Neuronal stem cell (in vitro differentiated cells): ENCODE measurements at regions not wholly inside any gene's neighbourhood (a gene's known extent, or its start where the extent isn't known, plus 50 kb on each side); places are given as distances from the start of the nearest gene placed in this dataset.

Source experiments
- DNase-seq: peaks from one replicate; pipeline ENCODE4 v3.0.0-alpha.2; 2013; ENCODE audit warnings: low spot score
- H2AFZ ChIP-seq: one replicate; pipeline ENCODE4 v1.6.1; 2013; ENCODE audit warnings: mild to moderate bottlenecking, low read length, inconsistent platforms
- H2AK5ac ChIP-seq: 2 replicates; pipeline ENCODE4 v1.6.1; 2013; ENCODE audit warnings: low read depth, mild to moderate bottlenecking, inconsistent platforms, low read length, moderate library complexity, mixed read lengths
- H2BK120ac ChIP-seq: 2 replicates; pipeline ENCODE4 v1.6.1; 2013; ENCODE audit warnings: low read depth, mild to moderate bottlenecking, inconsistent platforms, low read length, moderate library complexity, mixed read lengths
- H2BK12ac ChIP-seq: one replicate; pipeline ENCODE4 v1.6.1; 2013; ENCODE audit warnings: low read length, inconsistent platforms
- H2BK15ac ChIP-seq: 2 replicates; pipeline ENCODE4 v1.6.1; 2013; ENCODE audit warnings: mild to moderate bottlenecking, low read length, inconsistent platforms, mixed read lengths
- H2BK5ac ChIP-seq: one replicate; pipeline ENCODE4 v1.6.1; 2013; ENCODE audit warnings: inconsistent platforms, mild to moderate bottlenecking, low read length, moderate library complexity
- H3K14ac ChIP-seq: one replicate; pipeline ENCODE4 v1.6.1; 2013; ENCODE audit warnings: low read length, inconsistent platforms
- H3K18ac ChIP-seq: 2 replicates; pipeline ENCODE4 v1.6.1; 2013; ENCODE audit warnings: low read length, inconsistent platforms
- H3K23ac ChIP-seq: 2 replicates; pipeline ENCODE4 v1.6.1; 2013; ENCODE audit warnings: low read depth, mild to moderate bottlenecking, mixed read lengths, low read length, inconsistent platforms; ENCODE audit not compliant: poor library complexity
- H3K27ac ChIP-seq: replicated peaks from 3 replicates; pipeline ENCODE4 v1.5.1; 2013; ENCODE audit warnings: low read length, inconsistent platforms
- H3K27me3 ChIP-seq, 3 experiments: 2 replicates each; pipeline ENCODE4 v1.6.1; 2013; ENCODE audit warnings: low read length in 3 of 3, mild to moderate bottlenecking in 2 of 3, inconsistent platforms in 1 of 3, low read depth in 1 of 3, mixed read lengths in 1 of 3, moderate library complexity in 1 of 3; ENCODE audit not compliant: control insufficient read depth in 3 of 3, insufficient read depth in 3 of 3
- H3K36me3 ChIP-seq, 2 donors: replicated peaks in 1 of 2; 2 replicates each; pipeline ENCODE4 v1.6.1; 2013; ENCODE audit warnings: low read length in 2 of 2; ENCODE audit not compliant: control insufficient read depth in 2 of 2, insufficient read depth in 2 of 2
- H3K4ac ChIP-seq: 2 replicates; pipeline ENCODE4 v1.6.1; 2013; ENCODE audit warnings: inconsistent platforms, mild to moderate bottlenecking, low read length, moderate library complexity
- H3K4me1 ChIP-seq, 2 donors: 1 replicate in 1 of 2; 2 replicates in 1 of 2; pipeline ENCODE4 v1.6.1; 2013; ENCODE audit warnings: low read length in 2 of 2, low read depth in 1 of 2; ENCODE audit not compliant: control insufficient read depth in 2 of 2, insufficient read depth in 1 of 2
- H3K4me2 ChIP-seq: one replicate; pipeline ENCODE4 v1.6.1; 2013; ENCODE audit warnings: mild to moderate bottlenecking, low read length, inconsistent platforms; ENCODE audit not compliant: insufficient read depth, poor library complexity, severe bottlenecking
- H3K4me3 ChIP-seq, 2 donors: 2 replicates each; pipeline ENCODE4 v1.5.1; 2013; ENCODE audit warnings: low read length in 2 of 2, mild to moderate bottlenecking in 2 of 2, inconsistent platforms in 1 of 2, moderate library complexity in 1 of 2
- H3K79me1 ChIP-seq: one replicate; pipeline ENCODE4 v1.6.1; 2013; ENCODE audit warnings: low read depth, mild to moderate bottlenecking, inconsistent platforms, low read length, moderate library complexity
- H3K9ac ChIP-seq: one replicate; pipeline ENCODE4 v1.6.1; 2013; ENCODE audit warnings: mild to moderate bottlenecking, low read depth, low read length, inconsistent platforms; ENCODE audit not compliant: poor library complexity
- H3K9me3 ChIP-seq, 2 donors: replicated peaks in 1 of 2; 2 replicates each; pipeline versions ENCODE3 to v1.6.1; 2013; ENCODE audit warnings: low read length in 2 of 2, mild to moderate bottlenecking in 2 of 2, inconsistent platforms in 1 of 2, low read depth in 1 of 2, mixed read lengths in 1 of 2, moderate library complexity in 1 of 2; ENCODE audit not compliant: control insufficient read depth in 2 of 2, insufficient read depth in 1 of 2
- H4K8ac ChIP-seq: one replicate; pipeline ENCODE4 v1.6.1; 2013; ENCODE audit warnings: low read depth, mild to moderate bottlenecking, inconsistent platforms, low read length, moderate library complexity
- H4K91ac ChIP-seq: one replicate; pipeline ENCODE4 v1.6.1; 2013; ENCODE audit warnings: low read length, low read depth, mild to moderate bottlenecking, inconsistent platforms; ENCODE audit not compliant: poor library complexity
- WGBS, 2 donors: extraction: QIAGEN DNeasy Blood & Tissue Kit; methylation state at CpG; one replicate each; pipeline ENCODE4 v1.1.7; 2013; ENCODE audit warnings: missing lambda C conversion rate in 2 of 2, mixed read lengths in 1 of 2; ENCODE audit not compliant: insufficient read length in 2 of 2, insufficient replicate concordance in 1 of 2; ENCODE audit errors: extremely low coverage in 2 of 2; 5-methylcytosine and 5-hydroxymethylcytosine counted together

GRCh38 chr16:85196976-85197375, 84.7 kb upstream of the CIBAR2 start:
- no peaks in the 10 kb centered on the region for H3K27me3 ChIP-seq
- no peak overlapping the region for H4K91ac ChIP-seq
- peak overlapping the region; percentile 14 for H3K14ac ChIP-seq
- H2BK120ac ChIP-seq: no peak overlapping the region
- H3K27ac ChIP-seq: no peak overlapping the region
- no peak overlapping the region for H3K4me3 ChIP-seq
- H3K9ac ChIP-seq: no peak overlapping the region
- no peak overlapping the region for H2AFZ ChIP-seq
- H3K9me3 ChIP-seq: no peaks in the 10 kb centered on the region
- no peak for DNase-seq
- H3K79me1 ChIP-seq: no peaks in the 10 kb centered on the region
- WGBS, 2 donors: no CpG with 5 or more reads among the region's 13 CpGs
- H2BK15ac ChIP-seq: no peak overlapping the region
- no peak overlapping the region for H4K8ac ChIP-seq
- H3K18ac ChIP-seq: peak overlapping the region; percentile 42
- H2BK12ac ChIP-seq: no peak overlapping the region
- H3K4ac ChIP-seq: no peak overlapping the region
- H3K23ac ChIP-seq: no peak overlapping the region
- no peaks in the 10 kb centered on the region for H3K36me3 ChIP-seq
- H2BK5ac ChIP-seq: no peak overlapping the region
- H3K4me2 ChIP-seq: no peak overlapping the region
- H2AK5ac ChIP-seq: no peak overlapping the region
- H3K4me1 ChIP-seq: peaks cover 6 to 48% of the 10 kb centered on the region in 2 donors

- Histone ChIP-seq H3K23ac (peak overlapping the region; percentile 70), H2AFZ (no peak overlapping the region), H3K14ac (no peak overlapping the region), H2BK15ac (no peak overlapping the region), H3K4me3 (no peak overlapping the region), H3K4me1 (peaks cover 13 to 55% of the 10 kb centered on the region in 2 donors), H3K4me2 (no peak overlapping the region), H3K36me3 (no peaks in the 10 kb centered on the region), H2BK5ac (no peak overlapping the region), H3K79me1 (no peaks in the 10 kb centered on the region), H2BK120ac (peak overlapping the region; percentile 18), H2AK5ac (peak overlapping the region; percentile 42), H4K8ac (no peak overlapping the region), H3K4ac (no peak overlapping the region), H3K9ac (no peak overlapping the region), H3K9me3 (no peaks in the 10 kb centered on the region), H4K91ac (no peak overlapping the region), H3K27ac (no peak overlapping the region), H2BK12ac (no peak overlapping the region), H3K18ac (peak overlapping the region; percentile 68), H3K27me3 (no peaks in the 10 kb centered on the region)
- DNase-seq: no peak
- WGBS, 2 donors: no CpG with 5 or more reads among the region's 22 CpGs
Measured at GRCh38 chr16:85197611-85198566, 85.6 kb upstream of the CIBAR2 start.

DNA sequence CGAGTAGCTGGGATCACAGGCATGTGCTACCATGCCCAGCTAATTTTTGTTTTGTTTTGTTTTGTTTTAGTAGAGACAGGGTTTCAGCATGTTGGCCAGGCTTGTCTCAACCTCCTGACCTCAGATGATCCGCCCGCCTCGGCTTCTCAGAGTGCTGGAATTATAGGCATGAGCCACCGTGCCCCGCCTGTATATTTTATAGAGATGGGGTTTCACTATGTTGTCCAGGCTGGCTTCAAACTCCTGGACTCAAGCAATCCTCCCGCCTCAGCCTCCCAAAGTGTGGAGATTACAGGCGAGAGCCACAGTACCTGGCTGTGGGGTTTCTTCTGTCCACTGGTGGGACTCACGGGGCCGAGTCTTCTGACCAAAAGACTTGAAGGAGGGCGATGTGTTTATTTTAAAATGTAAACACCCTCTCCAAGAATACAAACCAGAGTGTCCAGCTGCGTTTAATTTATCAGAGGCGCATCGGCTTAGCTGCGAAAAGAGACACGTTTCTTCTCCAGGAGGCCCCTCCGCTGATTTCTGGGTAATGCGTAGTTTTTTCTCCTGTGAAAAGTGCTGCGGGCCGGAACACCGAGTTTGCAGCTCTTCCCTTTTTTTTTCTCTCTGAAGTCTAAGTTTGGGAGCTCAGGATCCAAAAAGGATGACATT, 86.9 kb upstream of the CIBAR2 start:
- Histone ChIP-seq H2BK15ac (no peak overlapping the region), H3K9ac (no peak overlapping the region), H2BK120ac (no peak overlapping the region), H2BK5ac (no peak overlapping the region), H3K4ac (no peak overlapping the region), H3K79me1 (no peaks in the 10 kb centered on the region), H3K18ac (no peak overlapping the region), H3K27me3 (no peaks in the 10 kb centered on the region), H3K4me2 (no peak overlapping the region), H4K91ac (no peak overlapping the region), H3K27ac (no peak overlapping the region), H2BK12ac (no peak overlapping the region), H2AK5ac (peak overlapping the region; percentile 72), H2AFZ (no peak overlapping the region), H3K14ac (no peak overlapping the region), H3K4me1 (peaks cover 18 to 56% of the 10 kb centered on the region in 2 donors), H3K4me3 (no peak overlapping the region), H4K8ac (no peak overlapping the region), H3K9me3 (no peaks in the 10 kb centered on the region), H3K36me3 (no peaks in the 10 kb centered on the region), H3K23ac (no peak overlapping the region)
- no CpG with 5 or more reads among the region's 21 CpGs for WGBS, 2 donors
- DNase-seq: no peak

GRCh38 chr16:85199880-85200279, 87.6 kb upstream of the CIBAR2 start:
- peaks cover 18 to 50% of the 10 kb centered on the region in 2 donors for H3K4me1 ChIP-seq
- no CpG with 5 or more reads among the region's 9 CpGs for WGBS, 2 donors
- peak overlapping the region; percentile 72 for H2AK5ac ChIP-seq

More at GRCh38 chr16:85199880-85200279, 87.6 kb upstream of the CIBAR2 start:
- Histone ChIP-seq H3K27me3 (no peaks in the 10 kb centered on the region), H2BK5ac (no peak overlapping the region), H3K18ac (peak overlapping the region; percentile 62), H4K8ac (no peak overlapping the region), H2BK120ac (no peak overlapping the region), H2BK12ac (no peak overlapping the region), H3K4me2 (no peak overlapping the region), H3K9me3 (no peaks in the 10 kb centered on the region), H3K27ac (no peak overlapping the region), H3K4me3 (no peak overlapping the region), H2AFZ (no peak overlapping the region), H3K9ac (no peak overlapping the region), H3K14ac (no peak overlapping the region), H3K79me1 (no peaks in the 10 kb centered on the region), H3K36me3 (no peaks in the 10 kb centered on the region), H2BK15ac (no peak overlapping the region), H3K23ac (no peak overlapping the region), H4K91ac (no peak overlapping the region), H3K4ac (no peak overlapping the region)
- DNase-seq: no peak
